GDM1 (cell line): ENCODE measurements at regions not wholly inside any gene's neighbourhood (a gene's known extent, or its start where the extent isn't known, plus 50 kb on each side); places are given as distances from the start of the nearest gene placed in this dataset.
"Not testable (repeated sequence)": the region's sequence is repeated elsewhere in the genome, so short reads cannot be mapped to it uniquely, and the experiment has no call there.

Experiments used
- DNase-seq: peaks from one replicate; lab custom pipeline; 2025; lab: John Stamatoyannopoulos, UW

DNA sequence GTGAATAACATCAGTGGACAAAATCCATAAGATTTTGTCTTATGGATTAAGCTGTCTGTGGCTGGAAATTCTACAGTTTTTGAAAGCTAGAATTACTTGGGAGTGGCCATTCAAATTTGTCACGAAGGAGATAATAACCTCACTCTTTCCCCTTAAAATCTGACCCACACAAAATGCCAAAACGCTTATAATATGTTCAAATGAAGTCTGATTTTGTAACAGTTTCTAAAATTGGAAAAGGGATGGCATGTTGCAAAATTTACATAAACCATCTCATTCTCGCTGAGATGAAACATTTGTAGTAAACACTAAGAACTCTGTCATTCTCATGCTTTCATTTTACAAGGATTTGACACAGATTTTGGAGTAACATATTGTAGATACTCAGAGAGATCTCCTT lies 112.7 kb downstream of the GJA1 start:
- no peak for DNase-seq

DNA sequence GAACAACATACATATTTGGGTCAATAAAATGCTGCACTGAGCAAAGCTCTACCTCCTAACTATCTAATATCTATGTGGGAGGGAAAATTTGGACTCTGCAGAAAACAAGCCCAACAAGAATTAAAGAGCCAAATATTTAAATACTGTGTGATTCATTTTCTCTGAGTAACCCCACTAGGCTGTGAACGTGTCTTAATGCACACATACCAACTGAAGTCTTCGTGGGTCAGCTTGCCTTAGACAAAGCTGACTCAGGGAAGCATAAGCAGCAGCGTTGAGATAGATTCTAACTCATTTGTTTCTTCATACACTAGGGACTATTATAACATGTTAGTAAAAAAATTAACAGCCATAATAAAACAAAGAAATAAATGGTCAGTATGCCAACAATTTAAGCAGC lies 114.3 kb downstream of the GJA1 start:
- no peak for DNase-seq

DNA sequence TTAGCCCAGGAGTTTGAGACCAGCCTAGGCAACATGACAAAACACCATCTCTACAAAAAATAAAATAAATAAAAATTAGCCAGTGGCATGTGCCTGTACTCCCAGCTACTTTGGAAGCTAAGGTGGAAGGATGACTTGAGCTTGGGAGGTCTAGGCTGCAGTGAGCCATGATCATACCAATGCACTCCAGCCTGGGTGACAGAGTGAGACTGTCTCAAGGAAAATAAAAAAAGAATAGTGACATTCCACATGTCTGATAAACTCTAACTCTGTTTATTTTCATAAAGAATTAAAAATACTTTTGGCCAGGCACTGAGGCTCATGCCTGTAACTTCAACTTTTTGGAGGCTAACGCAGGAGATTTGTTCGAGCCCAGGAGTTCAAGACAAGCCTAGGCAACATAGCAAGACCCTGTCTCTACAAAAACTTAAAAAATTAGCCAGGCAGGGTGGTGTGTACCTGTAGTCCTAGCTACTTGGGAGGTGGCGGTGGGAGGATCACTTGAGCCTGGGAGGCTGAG lies 115.1 kb downstream of the GJA1 start:
- DNase-seq = no peak

DNA sequence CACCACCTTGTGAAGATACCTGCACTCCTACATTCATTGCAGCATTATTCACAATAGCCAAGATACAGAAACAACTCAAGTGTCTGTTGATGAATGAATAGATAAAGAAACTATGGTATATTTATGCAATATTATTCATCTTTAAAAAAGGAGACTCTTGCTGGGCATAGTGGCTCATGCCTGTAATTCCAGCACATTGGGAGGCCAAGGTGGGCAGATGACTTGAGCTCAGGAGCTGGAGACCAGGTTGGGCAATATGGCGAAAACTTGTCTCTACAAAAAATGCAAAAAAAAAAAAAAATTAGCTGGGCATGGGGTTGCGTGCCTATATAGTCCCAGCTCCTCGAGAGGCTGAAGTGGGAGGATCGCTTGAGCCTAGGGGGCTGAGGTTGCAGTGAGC lies 119.8 kb downstream of the GJA1 start:
- no peak for DNase-seq

DNA sequence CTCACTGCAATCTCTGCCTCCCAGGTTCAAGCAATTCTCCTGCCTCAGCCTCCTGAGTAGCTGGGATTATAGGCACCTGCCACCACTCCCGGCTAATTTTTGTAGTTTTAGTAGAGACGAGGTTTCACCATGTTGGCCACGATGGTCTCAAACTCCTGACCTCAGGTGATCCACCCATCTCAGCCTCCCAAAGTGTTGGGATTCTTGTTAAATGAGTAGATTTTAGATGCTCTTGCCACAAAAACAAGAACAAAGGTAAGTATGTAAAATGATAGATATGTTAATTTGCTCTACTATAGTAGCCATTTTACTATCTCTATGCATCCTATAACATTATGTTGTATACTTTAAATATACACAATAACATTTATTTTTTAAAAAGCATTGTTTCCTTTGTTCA lies 120.7 kb downstream of the GJA1 start:
- DNase-seq = not testable (repeated sequence)

DNA sequence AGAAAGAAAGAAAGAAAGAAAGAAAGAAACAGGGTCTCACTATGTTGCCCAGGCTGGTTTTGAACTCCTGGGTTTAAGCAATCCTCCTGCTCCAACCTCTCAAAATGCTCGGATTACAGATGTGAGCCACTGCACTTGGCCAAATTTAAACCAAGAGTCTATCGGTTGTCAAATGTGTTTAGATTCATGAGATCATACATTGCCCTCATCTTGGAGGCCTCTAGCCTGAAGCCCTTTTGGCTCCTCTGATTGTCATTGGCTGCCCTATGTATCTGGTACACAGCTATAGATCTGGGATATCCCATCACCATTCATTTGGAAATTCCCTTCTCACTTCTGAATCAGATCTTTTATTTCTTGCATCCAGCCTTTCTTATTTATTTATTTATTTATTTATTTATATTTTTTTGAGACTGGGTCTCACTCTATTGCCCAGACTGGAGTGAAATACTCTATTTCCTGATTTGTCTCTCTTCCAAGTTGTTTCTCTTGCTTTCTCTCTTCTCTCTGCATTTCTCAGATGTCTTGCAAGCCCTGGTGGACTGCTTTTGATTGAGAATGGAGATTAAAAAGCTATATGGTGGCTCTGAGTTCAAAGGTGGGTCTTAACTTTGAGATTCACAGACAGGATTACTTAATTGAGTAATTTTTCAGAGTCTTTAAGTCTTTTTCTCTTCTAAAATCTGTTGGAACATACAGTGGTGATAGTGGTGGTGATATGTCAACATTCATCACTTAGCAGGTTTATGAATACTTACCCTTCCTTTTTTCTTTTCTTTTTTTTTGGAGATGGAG lies 121.9 kb downstream of the GJA1 start:
- DNase-seq = no peak

DNA sequence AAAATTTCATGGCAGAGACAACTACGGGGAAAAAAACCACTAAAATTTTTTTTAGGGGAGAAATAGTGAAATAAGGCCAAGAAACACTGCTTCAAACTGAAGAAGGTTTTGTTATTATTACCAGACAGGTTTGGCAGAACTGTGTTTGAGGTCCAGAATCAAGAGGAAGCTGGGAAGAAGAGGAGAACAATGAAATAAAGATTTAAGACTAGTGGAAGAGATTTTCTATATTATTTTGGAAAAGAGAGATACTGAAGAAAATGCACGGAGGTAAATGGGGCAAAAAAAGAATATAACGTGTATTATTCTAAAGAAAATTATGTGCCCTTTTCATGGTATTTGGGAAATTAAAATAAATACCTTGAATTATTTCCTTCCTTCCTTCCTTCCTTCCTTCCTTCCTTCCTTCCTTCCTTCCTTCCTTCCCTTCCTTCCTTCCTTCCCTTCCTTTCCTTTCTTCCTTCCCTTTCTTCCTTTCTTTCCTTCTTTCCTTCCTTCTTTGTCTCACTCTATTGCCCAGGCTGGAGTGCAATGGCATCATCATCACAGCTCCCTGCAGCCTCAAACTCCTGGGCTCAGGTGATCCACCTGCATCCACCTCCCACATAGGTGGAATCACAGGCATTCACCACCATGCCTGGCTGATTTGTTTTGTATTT lies 124.3 kb downstream of the GJA1 start:
- DNase-seq = no peak

DNA sequence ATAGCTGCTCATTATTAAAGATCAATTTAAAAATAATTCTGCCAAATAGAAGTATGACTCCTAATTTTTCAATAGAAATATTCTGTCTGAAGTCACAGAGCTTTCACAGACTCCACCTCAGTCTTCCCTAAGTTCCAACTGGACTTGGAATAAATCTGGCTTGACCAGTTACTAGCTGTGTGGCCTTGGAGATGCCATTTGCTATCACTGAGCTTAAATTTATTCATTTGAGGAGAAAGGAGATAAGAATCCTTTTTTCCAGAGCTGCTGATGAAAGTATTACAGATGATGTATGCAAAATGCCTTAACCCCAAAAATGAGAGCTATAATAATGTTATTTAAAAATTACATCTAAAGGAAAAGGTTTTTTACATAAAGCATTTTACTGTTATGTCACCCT lies 125.0 kb downstream of the GJA1 start:
- DNase-seq = no peak

DNA sequence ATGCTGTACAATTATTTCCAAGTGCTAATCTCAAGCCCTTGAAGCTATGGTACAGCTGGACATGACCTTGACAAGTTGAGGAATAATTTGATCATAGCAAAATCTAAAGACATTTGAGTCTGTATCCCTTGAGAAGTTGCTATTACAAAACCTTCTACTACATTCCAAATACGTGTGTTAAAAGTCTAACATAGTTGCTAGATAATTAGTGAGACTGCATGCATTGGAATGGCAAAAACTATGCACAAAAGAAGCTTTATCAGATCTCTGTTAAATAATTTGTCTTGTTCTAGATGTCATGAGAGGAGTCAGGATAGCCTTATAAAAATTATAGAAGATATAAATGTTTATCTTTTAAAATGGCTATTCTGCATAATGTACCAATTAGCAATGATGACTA lies 127.8 kb downstream of the GJA1 start:
- no peak for DNase-seq

DNA sequence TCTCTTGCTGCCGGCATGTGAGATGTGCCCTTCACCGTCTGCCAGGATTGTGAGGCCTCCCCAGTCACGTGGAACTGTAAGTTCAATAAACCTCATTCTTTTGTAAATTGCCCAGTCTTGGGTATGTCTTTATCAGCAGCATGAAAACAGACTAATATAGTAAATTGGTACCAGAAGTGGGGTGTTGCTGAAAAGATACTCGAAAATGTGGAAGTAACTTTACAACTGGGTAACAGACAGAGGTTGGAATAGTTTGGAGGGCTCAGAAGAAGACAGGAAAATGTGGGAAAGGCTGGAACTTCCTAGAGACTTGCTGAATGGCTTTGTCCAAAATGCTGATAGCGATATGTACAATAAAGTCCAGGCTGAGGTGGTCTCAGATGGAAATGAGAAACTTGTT lies 129.1 kb downstream of the GJA1 start:
- DNase-seq = not testable (repeated sequence)

DNA sequence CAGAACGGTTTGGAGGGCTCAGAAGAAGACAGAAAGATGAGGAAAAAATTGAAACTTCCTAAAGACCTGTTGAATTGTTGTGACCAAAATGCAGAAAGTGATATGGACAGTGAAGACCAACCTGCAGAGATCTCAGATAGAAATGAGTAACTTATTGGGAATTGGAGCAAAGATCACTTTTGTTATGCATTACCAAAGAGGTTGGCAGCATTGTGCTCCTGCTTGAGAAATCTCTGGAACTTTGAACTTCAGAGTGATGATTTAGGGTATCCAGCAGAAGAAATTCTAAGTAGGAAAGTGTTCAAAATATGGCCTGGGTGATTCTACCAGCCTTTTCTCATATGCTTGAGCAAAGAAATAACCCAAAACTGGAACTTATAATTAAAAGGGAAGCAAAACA lies 136.0 kb downstream of the GJA1 start:
- DNase-seq = no peak

DNA sequence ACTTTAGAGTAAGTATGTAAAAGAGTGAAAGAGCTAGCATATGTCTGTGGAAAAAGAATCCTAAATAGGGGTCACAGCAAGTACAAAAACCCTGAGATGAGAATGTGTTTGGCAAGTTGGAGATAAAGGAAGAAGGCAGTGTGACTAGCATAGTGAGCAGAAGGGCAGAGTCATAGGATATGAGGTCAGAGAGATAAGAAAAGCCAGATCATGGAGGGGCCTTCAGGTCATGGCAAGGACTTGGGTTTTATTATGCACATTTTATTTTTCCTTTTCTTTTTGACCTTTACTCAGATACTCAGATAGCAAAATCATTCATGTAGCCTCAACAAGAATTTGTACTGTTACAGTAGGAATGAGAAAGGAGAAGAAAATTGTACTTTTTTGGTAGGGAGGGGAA lies 138.0 kb downstream of the GJA1 start:
- peak; percentile 35 for DNase-seq

DNA sequence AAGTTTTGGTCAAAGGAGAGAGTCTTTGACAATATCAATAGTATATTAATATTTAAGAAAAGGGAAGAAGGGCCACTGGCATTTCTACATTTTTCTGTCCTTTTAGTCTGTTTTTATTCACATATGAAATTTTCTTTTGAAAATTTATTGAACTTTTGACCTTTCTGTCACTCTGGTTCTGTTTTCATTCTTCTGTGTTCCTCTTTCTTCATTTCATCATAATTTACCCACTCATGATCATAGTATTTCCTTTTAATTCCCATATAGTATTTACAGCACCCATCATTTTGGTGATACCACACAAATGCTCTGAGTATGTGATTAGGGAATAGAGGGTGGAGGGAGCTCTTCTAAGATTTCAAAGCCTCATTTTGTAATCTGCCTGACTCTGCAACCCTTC lies 142.8 kb downstream of the GJA1 start:
- DNase-seq = no peak

DNA sequence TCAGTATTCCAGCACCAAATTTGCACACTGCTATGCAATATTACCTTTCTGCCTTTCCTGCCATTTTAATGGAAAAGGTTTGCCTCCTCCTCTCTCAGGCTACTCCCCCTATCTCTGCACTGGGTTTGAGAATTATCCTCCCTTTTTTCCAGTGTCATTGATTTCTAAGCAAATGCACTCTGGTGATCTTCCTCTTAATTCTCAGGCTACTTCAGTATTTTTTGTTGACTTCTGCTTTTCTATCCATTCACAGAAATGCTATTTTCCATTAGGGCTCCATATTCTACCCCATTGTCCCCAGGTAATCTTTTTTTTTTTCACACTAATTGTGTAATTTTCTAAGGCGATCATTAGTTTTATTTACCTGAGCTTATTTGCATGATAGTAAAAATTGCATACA lies 144.0 kb downstream of the GJA1 start:
- DNase-seq = no peak

DNA sequence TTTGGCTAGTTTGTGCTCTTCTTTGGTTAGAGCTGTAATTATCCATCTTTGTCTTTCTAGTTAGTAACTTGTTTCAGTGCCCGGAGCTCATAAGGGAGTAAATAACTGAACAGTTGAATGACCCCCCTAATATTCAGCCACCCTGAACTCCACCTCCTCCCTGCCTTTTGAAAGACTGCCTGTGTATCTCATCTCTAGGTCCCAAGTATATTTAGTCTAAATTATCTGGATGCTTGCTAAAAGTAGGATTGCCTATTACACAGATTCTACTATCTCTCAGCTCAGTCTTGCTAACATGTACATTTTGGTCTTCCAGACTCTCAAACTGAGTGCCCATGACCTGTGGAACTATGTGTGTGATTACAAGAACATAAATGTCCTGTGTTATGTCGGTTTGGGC lies 145.9 kb downstream of the GJA1 start:
- DNase-seq = no peak

DNA sequence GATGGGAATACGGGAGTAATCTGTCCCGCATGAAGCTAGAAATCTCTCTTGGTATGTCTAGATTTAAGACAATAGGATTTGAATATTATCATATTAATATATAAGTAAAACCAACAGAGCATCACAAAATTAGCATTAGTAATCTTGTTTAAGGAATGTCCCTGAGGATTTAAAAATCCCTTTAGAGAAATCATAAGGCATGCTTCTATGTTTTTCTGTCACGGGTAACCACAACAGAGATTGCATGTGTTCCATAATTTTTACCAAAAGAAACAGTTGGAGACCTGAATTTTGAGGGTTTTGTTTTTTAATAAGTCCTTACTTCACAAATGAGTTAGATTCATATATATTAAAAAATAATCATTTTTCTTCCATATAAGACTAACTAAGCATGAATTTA lies 146.8 kb downstream of the GJA1 start:
- DNase-seq = no peak

DNA sequence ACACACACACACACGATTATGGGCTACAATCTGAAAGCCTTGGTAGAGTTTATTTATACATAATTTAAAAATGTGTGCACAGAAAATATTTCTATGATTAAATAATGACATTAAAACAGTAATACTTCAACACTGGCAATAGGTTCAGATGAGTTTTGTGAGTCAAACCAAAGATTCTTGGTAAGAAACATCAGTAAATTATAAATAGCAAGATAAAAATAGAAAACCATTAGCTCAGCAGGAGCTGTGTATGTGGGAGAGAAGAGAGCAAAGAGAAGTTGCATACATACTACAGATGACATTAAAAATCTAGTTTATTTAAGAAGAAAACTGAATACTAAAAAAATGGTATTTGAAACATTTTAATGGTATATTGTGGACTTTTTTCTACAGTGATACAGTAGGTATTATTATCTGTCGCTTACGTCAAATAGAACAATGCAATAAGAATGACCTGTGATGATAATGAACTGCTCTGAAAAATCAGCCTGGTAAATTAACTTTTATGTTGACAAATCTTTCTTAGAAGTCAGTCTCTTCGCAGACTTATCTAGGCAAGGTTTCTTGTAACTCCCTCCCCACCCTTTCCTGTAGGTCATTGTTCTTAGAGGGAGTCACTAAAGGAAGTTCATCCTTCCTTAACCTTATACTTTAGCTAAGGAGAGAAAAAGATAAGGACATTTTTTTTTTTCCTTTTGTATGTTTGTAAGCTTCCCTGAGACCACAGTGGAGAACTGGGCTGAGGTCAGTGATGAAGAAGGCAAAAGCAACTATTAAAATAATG lies 149.3 kb downstream of the GJA1 start:
- no peak for DNase-seq

DNA sequence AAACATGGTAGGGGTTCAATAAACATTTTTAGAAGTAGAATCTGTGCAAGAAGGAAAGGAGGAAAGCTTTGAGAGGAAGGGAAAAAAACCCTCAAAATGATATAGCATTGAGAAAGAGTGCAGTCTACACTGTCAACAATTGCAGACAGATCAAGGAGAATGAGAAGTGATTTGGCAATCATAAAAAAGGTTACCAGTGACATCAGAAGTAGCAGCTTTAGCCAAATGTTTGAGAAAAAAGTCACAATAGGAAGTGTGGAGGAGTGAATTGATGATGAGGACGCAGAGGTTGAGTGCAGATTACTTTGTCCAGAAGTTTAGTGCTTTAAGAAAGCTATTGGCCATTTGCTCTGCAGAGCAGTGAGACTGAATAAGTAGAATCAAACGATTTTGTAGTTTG lies 155.0 kb downstream of the GJA1 start:
- no peak for DNase-seq

DNA sequence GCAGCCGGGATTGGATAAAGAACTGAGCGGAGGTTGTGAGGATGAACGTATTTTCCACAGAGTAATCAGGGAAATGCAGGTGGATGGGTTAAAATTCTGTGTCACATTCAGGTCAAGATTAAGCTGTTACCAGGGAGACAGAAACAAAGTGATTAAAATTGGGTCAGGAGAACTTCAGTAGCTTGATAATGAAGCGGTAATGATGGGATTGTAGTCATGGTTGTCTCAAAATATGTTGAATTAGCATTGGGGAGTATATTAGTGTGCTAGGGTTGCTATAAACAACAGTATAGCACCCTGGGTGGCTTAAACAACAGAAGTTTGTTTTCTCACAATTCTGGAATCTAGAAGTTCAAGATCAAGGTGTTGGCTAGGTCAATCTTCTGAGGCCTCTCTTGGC lies 155.5 kb downstream of the GJA1 start:
- DNase-seq = no peak

DNA sequence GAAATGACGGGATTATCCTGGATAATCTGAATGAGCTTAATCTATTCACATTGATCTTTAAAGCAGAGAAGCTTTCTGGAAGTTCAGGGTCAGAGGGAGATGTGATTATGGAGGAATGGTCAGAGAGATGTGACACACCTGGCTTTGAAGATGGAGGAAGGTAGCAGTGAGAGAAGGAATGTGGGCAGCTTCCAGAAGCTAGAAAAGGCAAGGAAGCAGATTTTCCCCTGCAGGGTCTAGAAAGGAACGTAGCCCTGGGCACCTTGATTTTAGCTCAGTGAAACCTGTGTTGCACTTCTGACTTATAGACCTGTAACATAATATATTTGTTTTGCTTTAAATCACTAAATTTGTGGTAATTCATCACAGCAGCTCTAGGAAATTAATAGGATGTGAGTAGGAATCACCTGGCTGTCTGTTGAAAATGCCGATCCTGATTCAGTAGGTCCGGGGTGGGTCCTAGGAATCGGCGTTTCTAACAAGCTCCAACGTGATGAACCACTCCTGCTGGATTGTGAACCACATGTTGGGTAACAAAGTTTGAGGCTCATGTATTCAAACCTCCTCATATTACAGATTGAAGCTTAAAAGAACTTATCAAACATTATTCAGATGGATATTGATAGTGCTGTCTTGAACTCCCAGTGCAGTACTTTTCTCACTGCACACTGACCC lies 157.0 kb downstream of the GJA1 start:
- no peak for DNase-seq

DNA sequence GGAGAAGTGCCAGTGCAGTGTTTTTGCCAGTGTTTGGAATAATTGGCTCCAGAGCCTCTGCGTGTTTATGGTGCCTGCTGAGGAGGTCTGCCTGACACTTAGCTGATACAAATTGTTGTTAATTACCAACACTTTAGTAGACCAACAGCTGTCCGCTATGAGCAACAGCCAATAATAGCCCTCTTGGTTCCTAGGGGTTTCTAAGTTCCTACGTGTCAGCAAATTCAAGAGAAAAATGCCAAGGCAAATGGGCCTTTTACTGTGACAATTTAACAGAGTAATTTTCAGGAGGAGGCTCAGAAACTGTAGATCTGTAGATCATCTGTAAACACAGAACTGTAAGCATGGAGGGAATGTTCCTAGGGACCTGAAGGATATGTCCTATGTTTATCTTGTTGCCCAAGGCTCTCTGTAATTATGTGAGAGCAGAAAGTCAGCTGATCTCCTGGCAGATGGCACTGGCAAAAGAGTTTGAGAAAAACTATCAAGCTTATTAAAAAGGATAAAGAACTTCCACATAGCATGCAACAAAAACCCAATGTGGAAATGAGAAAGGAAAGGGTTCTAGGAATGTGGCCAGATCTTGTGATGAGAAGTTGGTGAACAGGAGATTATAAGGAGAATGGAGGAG lies 157.7 kb downstream of the GJA1 start:
- no peak for DNase-seq

DNA sequence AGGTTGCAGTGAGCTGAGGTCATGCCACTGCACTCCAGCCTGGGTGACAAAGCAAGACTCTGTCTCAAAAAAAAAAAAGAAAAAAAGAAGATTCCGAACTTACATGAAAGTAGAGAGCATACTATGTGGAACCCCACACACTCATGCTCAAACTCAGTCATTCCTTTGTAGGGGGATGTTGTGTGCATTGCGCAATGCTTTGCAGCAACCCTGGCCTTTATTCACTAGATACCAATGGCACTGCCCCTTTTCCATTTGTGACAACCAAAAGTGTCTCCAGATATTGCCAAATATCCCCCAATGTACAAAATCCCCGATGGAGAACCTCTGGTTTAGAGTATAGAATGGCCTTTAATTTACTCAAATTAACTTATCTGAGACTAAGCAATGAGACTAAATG lies 158.6 kb downstream of the GJA1 start:
- no peak for DNase-seq
